Suprapubic skin (tissue), 4 donors: ENCODE measurements at regions not wholly inside any gene's neighbourhood (a gene's known extent, or its start where the extent isn't known, plus 50 kb on each side); places are given as distances from the start of the nearest gene placed in this dataset.
A peak's percentile ranks its signal among the peaks of the same experiment; 100 is the strongest.

Experiments used
- DNase-seq, 2 donors: peaks; one replicate each; pipeline ENCODE4 v3.0.0-alpha.2; 2019; ENCODE audit warnings: low spot score in 2 of 2
- H3K27ac ChIP-seq: fragments of 200-600 bp; sonication (generic); one replicate; pipeline ENCODE4 v1.5.1; 2019
- H3K27me3 ChIP-seq: fragments of 200-600 bp; sonication (generic); one replicate; pipeline ENCODE4 v1.5.1; 2019
- H3K36me3 ChIP-seq: fragments of 200-600 bp; sonication (generic); one replicate; pipeline ENCODE4 v1.5.1; 2019
- H3K4me1 ChIP-seq: fragments of 200-600 bp; sonication (generic); one replicate; pipeline ENCODE4 v1.5.1; 2019
- H3K4me3 ChIP-seq: fragments of 200-600 bp; sonication (generic); one replicate; pipeline ENCODE4 v1.5.1; 2019; ENCODE audit warnings: mild to moderate bottlenecking
- H3K9me3 ChIP-seq: fragments of 200-600 bp; sonication (generic); one replicate; pipeline ENCODE4 v1.5.1; 2019
- EP300 ChIP-seq: sonication (generic); formaldehyde crosslinking; IDR thresholded peaks from one replicate; pipeline ENCODE4 v1.6.1; 2017; ENCODE audit warnings: antibody characterized with exemption
- POLR2A ChIP-seq, 2 donors: fragments of 450-650 bp; IDR thresholded peaks; one replicate each; pipeline ENCODE4 v1.6.1; 2017; ENCODE audit warnings: antibody characterized with exemption in 2 of 2, mild to moderate bottlenecking in 2 of 2, moderate library complexity in 2 of 2
- POLR2AphosphoS5 ChIP-seq, 3 donors: sonication (generic); formaldehyde crosslinking; IDR thresholded peaks; one replicate each; pipeline ENCODE4 v1.6.1; 2017; ENCODE audit warnings: antibody characterized with exemption in 3 of 3
- WGBS: methylation state at CpG from one replicate; pipeline ENCODE4 v1.1.5; 2018; 5-methylcytosine and 5-hydroxymethylcytosine counted together
- TF ChIP-seq, protein P1 (sequence below), 2 donors: fragments of 200-600 bp in 1 of 2; fragments of 450-650 bp in 1 of 2; sonication (generic) in 1 of 2; IDR thresholded peaks; one replicate each; pipeline ENCODE4 v1.5.1; 2016 to 2019; ENCODE audit warnings: antibody characterized with exemption in 2 of 2, mild to moderate bottlenecking in 1 of 2, moderate library complexity in 1 of 2

DNA sequence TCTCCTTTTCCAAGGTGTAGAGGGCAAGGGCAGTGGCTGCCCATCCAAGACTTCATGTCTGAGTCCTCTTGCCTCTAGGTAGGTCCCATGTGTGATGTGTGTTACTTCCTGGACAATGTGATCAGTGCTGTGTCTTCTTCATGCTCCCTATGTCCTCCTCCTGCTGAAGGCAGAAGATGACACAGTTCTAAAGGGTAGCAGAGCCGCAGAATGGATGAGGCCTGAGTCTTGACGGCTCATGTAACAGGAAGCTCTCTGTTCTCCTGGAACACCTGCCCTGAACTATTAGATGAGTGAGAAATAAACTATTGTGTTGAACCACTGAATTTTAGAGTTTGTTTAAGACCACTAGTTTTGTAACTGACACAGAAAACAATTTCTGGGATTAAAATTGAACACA is 165.9 kb downstream of the NDFIP2 start:
- H3K4me1 ChIP-seq = peaks cover 11% of the 10 kb centered on the region
- peak overlapping the region; percentile 14 for H3K27ac ChIP-seq
- no peak overlapping the region for H3K4me3 ChIP-seq
- no peaks in the 10 kb centered on the region for H3K27me3 ChIP-seq
- WGBS = 84% methylated on average over 2 of the region's 2 CpGs
- TF ChIP-seq, protein P1, sequence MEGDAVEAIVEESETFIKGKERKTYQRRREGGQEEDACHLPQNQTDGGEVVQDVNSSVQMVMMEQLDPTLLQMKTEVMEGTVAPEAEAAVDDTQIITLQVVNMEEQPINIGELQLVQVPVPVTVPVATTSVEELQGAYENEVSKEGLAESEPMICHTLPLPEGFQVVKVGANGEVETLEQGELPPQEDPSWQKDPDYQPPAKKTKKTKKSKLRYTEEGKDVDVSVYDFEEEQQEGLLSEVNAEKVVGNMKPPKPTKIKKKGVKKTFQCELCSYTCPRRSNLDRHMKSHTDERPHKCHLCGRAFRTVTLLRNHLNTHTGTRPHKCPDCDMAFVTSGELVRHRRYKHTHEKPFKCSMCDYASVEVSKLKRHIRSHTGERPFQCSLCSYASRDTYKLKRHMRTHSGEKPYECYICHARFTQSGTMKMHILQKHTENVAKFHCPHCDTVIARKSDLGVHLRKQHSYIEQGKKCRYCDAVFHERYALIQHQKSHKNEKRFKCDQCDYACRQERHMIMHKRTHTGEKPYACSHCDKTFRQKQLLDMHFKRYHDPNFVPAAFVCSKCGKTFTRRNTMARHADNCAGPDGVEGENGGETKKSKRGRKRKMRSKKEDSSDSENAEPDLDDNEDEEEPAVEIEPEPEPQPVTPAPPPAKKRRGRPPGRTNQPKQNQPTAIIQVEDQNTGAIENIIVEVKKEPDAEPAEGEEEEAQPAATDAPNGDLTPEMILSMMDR (IDR thresholded peaks at IDR 0.05) = no peak
- TF ChIP-seq EP300 (no peak), POLR2A (IDR thresholded peaks at IDR 0.05) (no peak), POLR2AphosphoS5 (IDR thresholded peaks at IDR 0.05) (no peak)
- DNase-seq = no peak
- no peaks in the 10 kb centered on the region for H3K9me3 ChIP-seq
- no peaks in the 10 kb centered on the region for H3K36me3 ChIP-seq

- TF ChIP-seq, protein P1 (IDR thresholded peaks at IDR 0.05) = no peak
- TF ChIP-seq POLR2A (IDR thresholded peaks at IDR 0.05) = no peak
- no peak for TF ChIP-seq POLR2AphosphoS5 (IDR thresholded peaks at IDR 0.05)
- no peak for TF ChIP-seq EP300
- no peak overlapping the region for H3K4me3 ChIP-seq
- H3K9me3 ChIP-seq = no peaks in the 10 kb centered on the region
- WGBS = 88% methylated on average over 3 of the region's 3 CpGs
- peaks cover 11% of the 10 kb centered on the region for H3K4me1 ChIP-seq
- no peaks in the 10 kb centered on the region for H3K36me3 ChIP-seq
- no peak overlapping the region for H3K27ac ChIP-seq
- no peak for DNase-seq
- H3K27me3 ChIP-seq = no peaks in the 10 kb centered on the region
Observed at GRCh38 chr13:79645569-79645968, 164.6 kb downstream of the NDFIP2 start.

- no peak for DNase-seq
- Histone ChIP-seq H3K27me3 (no peaks in the 10 kb centered on the region), H3K4me3 (no peak overlapping the region), H3K36me3 (no peaks in the 10 kb centered on the region), H3K27ac (no peak overlapping the region), H3K9me3 (no peaks in the 10 kb centered on the region), H3K4me1 (peaks cover 11% of the 10 kb centered on the region)
- no peak for TF ChIP-seq POLR2AphosphoS5 (IDR thresholded peaks at IDR 0.05)
- no peak for TF ChIP-seq EP300
- TF ChIP-seq POLR2A (IDR thresholded peaks at IDR 0.05) = no peak
- TF ChIP-seq, protein P1 (IDR thresholded peaks at IDR 0.05) = no peak
- whole genome bisulfite sequencing = 85% methylated on average over 3 of the region's 3 CpGs
Observed at GRCh38 chr13:79642596-79642995, 161.6 kb downstream of the NDFIP2 start.

GRCh38 chr13:79637133-79637763 is 156.3 kb downstream of the NDFIP2 start:
- TF ChIP-seq, protein P1 (IDR thresholded peaks at IDR 0.05) = no peak
- no peak for TF ChIP-seq POLR2AphosphoS5 (IDR thresholded peaks at IDR 0.05)
- no peak for TF ChIP-seq EP300
- no peak for TF ChIP-seq POLR2A (IDR thresholded peaks at IDR 0.05)
- H3K36me3 ChIP-seq = no peaks in the 10 kb centered on the region
- WGBS = 44% methylated on average over 5 of the region's 5 CpGs
- no peak overlapping the region for H3K27ac ChIP-seq
- no peaks in the 10 kb centered on the region for H3K9me3 ChIP-seq
- no peak for DNase-seq
- no peak overlapping the region for H3K4me3 ChIP-seq
- H3K27me3 ChIP-seq = no peaks in the 10 kb centered on the region
- H3K4me1 ChIP-seq = no peaks in the 10 kb centered on the region

- TF ChIP-seq EP300 = no peak
- peak in 1 of 3 donors; percentile 16 for TF ChIP-seq POLR2AphosphoS5 (IDR thresholded peaks at IDR 0.05)
- TF ChIP-seq, protein P1 (IDR thresholded peaks at IDR 0.05) = peak; percentile 10 to 23
- 26% methylated on average over 3 of the region's 3 CpGs for WGBS
Observed at GRCh38 chr13:79631051-79631659, 150.2 kb downstream of the NDFIP2 start.

More at GRCh38 chr13:79631051-79631659, 150.2 kb downstream of the NDFIP2 start:
- H3K27ac ChIP-seq = no peak overlapping the region
- peaks cover 18% of the 10 kb centered on the region for H3K4me1 ChIP-seq
- no peak for DNase-seq
- H3K36me3 ChIP-seq = no peaks in the 10 kb centered on the region
- no peak overlapping the region for H3K4me3 ChIP-seq
- no peaks in the 10 kb centered on the region for H3K9me3 ChIP-seq
- H3K27me3 ChIP-seq = no peaks in the 10 kb centered on the region
